PC-3 (cell line): ENCODE measurements at regions not wholly inside any gene's neighbourhood (a gene's known extent, or its start where the extent isn't known, plus 50 kb on each side); places are given as distances from the start of the nearest gene placed in this dataset.

ENCODE experiments used
- ATAC-seq: fragments of 200-7000 bp; cut with Tn5 transposase; 2 replicates; pipeline ENCODE4 v1.9.1; 2020; ENCODE audit warnings: mild to moderate bottlenecking, moderate library complexity
- BruUV-seq: library from RNA; stranded (reverse); fragments of 400-500 nt; replicated peaks from 2 replicates; lab custom pipeline; 2021; lab: Mats Ljungman, UMichigan
- CTCF ChIA-PET: fragments of 300-600 bp; sonication (Branson Sonifier 250); formaldehyde crosslinking; loops from one replicate; lab custom pipeline; 2022; ENCODE audit warnings: antibody characterized with exemption; lab: Charles Lee
- POLR2A ChIA-PET: fragments of 300-600 bp; sonication (Branson Sonifier 250); formaldehyde crosslinking; loops from one replicate; lab custom pipeline; 2022; ENCODE audit warnings: antibody characterized with exemption; ENCODE audit not compliant: unreplicated experiment; lab: Charles Lee
- DNase-seq: peaks from one replicate; pipeline ENCODE4 v3.0.0-alpha.2; 2015
- H2AFZ ChIP-seq: fragments of 300-600 bp; sonication (generic); 2 replicates; pipeline ENCODE4 v1.6.0; 2016; ENCODE audit warnings: antibody characterized with exemption, low read length
- H3F3A ChIP-seq: fragments of 300-600 bp; sonication (generic); one replicate; pipeline ENCODE4 v1.6.0; 2017; ENCODE audit warnings: antibody characterized with exemption, low read length, control low read depth, mild to moderate bottlenecking; ENCODE audit not compliant: unreplicated experiment
- H3K27ac ChIP-seq: fragments of 300-600 bp; sonication (generic); 2 replicates; pipeline ENCODE4 v1.5.1; 2016; ENCODE audit warnings: mild to moderate bottlenecking, low read length
- H3K27me3 ChIP-seq: fragments of 300-600 bp; sonication (generic); 2 replicates; pipeline ENCODE4 v1.6.1; 2016; ENCODE audit warnings: low read length, mixed read lengths
- H3K36me3 ChIP-seq: fragments of 300-600 bp; sonication (generic); 2 replicates; pipeline ENCODE4 v1.6.1; 2016; ENCODE audit warnings: low read depth, mixed run types, low read length, mixed read lengths
- H3K4me1 ChIP-seq: fragments of 300-600 bp; sonication (generic); 2 replicates; pipeline ENCODE4 v1.5.1; 2016; ENCODE audit warnings: low read length; ENCODE audit not compliant: insufficient read depth
- H3K4me2 ChIP-seq: fragments of 300-600 bp; sonication (generic); 2 replicates; pipeline ENCODE4 v1.6.0; 2016; ENCODE audit warnings: low read length
- H3K4me3 ChIP-seq: fragments of 300-600 bp; sonication (generic); 2 replicates; pipeline ENCODE4 v1.5.1; 2016; ENCODE audit warnings: mild to moderate bottlenecking, low read length, mixed read lengths
- H3K79me2 ChIP-seq: fragments of 300-600 bp; sonication (generic); 2 replicates; pipeline ENCODE4 v1.6.1; 2017; ENCODE audit warnings: low read length, mixed read lengths
- H3K9ac ChIP-seq: fragments of 300-600 bp; sonication (generic); 2 replicates; pipeline ENCODE4 v1.6.0; 2016; ENCODE audit warnings: mild to moderate bottlenecking, low read length
- H3K9me2 ChIP-seq: fragments of 300-600 bp; sonication (generic); replicated peaks from 2 replicates; pipeline ENCODE4 v1.6.1; 2016; ENCODE audit warnings: mixed run types, low read length, mixed read lengths
- H3K9me3 ChIP-seq: fragments of 300-600 bp; sonication (generic); 2 replicates; pipeline ENCODE4 v1.6.1; 2016; ENCODE audit warnings: low read length, mixed read lengths
- H4K20me1 ChIP-seq: fragments of 300-600 bp; sonication (generic); 2 replicates; pipeline ENCODE4 v1.6.1; 2016; ENCODE audit warnings: low read length, mixed read lengths
- EZH2 ChIP-seq: fragments of 300-600 bp; sonication (generic); IDR thresholded peaks from one replicate; pipeline ENCODE4 v1.6.1; 2017; ENCODE audit warnings: antibody characterized with exemption, mild to moderate bottlenecking, low read length; ENCODE audit not compliant: unreplicated experiment
- EZH2phosphoT487 ChIP-seq: fragments of 300-600 bp; sonication (generic); IDR thresholded peaks from 2 replicates; pipeline ENCODE4 v1.6.1; 2018; ENCODE audit warnings: mild to moderate bottlenecking, antibody characterized with exemption, low read length, borderline replicate concordance
- intact Hi-C: fragments of 100-400 bp; cut with micrococcal nuclease; formaldehyde crosslinking; loops from 2 replicates; pipeline ENCODE4 v1.9.0; 2023
- TF ChIP-seq, protein P1 (sequence below): fragments of 300-600 bp; sonication (generic); conservative IDR thresholded peaks from 2 replicates; pipeline ENCODE4 v1.5.1; 2017; ENCODE audit warnings: antibody characterized with exemption, low read depth, mild to moderate bottlenecking, low read length

DNA sequence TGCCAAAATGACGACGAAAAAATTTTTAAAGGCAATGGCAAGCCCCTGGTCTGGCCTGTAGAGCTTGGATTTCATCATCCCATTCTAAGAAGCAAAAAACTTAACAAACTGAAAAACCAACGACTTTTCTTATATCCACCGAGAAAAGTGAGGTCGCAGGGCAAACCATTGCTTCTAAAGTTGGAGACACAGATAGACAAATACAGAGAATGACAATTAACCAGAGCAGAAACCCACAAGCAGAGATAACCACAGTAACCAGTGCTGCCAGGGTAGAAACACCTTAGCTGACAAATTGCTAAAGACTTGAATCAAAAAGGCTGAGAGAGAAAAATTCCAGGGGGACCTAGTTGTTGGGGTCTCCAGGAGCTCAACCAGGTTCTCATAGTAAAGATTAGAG is 386.5 kb upstream of the SGO1 start:
- intact Hi-C loops, result no loop called here
- ChIA-PET POLR2A (no interaction called here), CTCF (no interaction called here)
- Histone ChIP-seq H3F3A (no peaks in the 10 kb centered on the region), H3K4me3 (no peak overlapping the region), H3K79me2 (no peaks in the 10 kb centered on the region), H3K4me1 (no peaks in the 10 kb centered on the region), H3K27ac (no peak overlapping the region), H4K20me1 (no peaks in the 10 kb centered on the region), H3K36me3 (no peaks in the 10 kb centered on the region), H3K27me3 (no peaks in the 10 kb centered on the region), H3K9me2 (no peaks in the 10 kb centered on the region), H2AFZ (no peak overlapping the region), H3K4me2 (no peak overlapping the region), H3K9me3 (0 out of 2 replicates have a peak, but pooled peaks cover 6% of the 10 kb centered on the region), H3K9ac (no peak overlapping the region)
- ATAC-seq (no peak), DNase-seq (no peak)
- no TSS peak for BruUV-seq
- TF ChIP-seq, protein P1, sequence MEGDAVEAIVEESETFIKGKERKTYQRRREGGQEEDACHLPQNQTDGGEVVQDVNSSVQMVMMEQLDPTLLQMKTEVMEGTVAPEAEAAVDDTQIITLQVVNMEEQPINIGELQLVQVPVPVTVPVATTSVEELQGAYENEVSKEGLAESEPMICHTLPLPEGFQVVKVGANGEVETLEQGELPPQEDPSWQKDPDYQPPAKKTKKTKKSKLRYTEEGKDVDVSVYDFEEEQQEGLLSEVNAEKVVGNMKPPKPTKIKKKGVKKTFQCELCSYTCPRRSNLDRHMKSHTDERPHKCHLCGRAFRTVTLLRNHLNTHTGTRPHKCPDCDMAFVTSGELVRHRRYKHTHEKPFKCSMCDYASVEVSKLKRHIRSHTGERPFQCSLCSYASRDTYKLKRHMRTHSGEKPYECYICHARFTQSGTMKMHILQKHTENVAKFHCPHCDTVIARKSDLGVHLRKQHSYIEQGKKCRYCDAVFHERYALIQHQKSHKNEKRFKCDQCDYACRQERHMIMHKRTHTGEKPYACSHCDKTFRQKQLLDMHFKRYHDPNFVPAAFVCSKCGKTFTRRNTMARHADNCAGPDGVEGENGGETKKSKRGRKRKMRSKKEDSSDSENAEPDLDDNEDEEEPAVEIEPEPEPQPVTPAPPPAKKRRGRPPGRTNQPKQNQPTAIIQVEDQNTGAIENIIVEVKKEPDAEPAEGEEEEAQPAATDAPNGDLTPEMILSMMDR, result no peak
- TF ChIP-seq EZH2phosphoT487 (no peak), EZH2 (no peak)

DNA sequence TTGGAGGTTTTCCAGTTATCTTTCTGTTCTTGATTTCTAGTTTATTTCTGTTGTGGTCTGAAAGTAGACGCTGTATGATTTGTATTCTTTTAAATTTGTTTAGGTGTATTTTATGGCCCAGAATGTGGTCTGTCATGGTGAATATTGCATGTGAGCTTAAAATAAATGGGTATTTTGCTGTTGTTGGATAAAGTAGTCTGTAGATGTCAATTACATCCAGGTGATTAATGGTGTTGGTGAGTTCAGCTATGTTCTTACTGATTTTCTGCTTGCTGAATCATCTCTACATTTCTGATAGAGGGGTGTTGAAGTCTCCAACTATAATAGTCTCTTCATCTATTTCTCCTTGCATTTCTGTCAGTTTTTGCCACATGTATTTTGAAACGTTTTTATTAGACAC is 383.3 kb upstream of the SGO1 start:
- TF ChIP-seq, protein P1, result no peak
- no peak for TF ChIP-seq EZH2
- no peak for TF ChIP-seq EZH2phosphoT487
- Histone ChIP-seq H3K4me3 (no peak overlapping the region), H3K9me3 (0 out of 2 replicates have a peak, but pooled peaks cover 6% of the 10 kb centered on the region), H3F3A (no peaks in the 10 kb centered on the region), H3K27me3 (no peaks in the 10 kb centered on the region), H3K4me2 (no peak overlapping the region), H4K20me1 (no peaks in the 10 kb centered on the region), H3K9ac (no peak overlapping the region), H3K27ac (no peak overlapping the region), H3K9me2 (no peaks in the 10 kb centered on the region), H3K36me3 (no peaks in the 10 kb centered on the region), H3K79me2 (no peaks in the 10 kb centered on the region), H2AFZ (no peak overlapping the region), H3K4me1 (no peaks in the 10 kb centered on the region)
- POLR2A ChIA-PET, result no interaction called here
- DNase-seq, result no peak
- intact Hi-C loops, result no loop called here
- ATAC-seq, result no peak
- CTCF ChIA-PET, result no interaction called here
- BruUV-seq, result no TSS peak

DNA sequence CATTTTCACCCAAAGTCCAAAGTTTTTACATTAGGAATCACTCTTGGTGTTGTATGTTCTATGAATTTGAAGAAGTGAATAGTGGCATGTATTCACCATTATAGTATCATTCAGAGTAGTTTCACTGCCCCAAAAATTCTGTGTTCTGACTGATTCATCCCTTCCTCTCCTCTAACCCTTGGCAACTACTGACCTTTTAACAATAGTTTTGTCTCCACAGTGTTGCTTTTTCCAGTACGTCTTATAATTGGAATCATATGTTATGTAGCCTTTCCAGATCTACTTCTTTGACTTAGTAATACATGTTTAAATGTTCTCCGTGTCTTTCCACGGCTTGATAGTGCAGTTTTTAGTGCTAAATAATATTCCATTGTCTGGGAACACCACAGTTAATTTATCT is 379.0 kb upstream of the SGO1 start:
- intact Hi-C loops, result no loop called here
- POLR2A ChIA-PET, result no interaction called here
- H3K27ac ChIP-seq, result no peak overlapping the region
- H4K20me1 ChIP-seq, result no peaks in the 10 kb centered on the region
- H3K4me1 ChIP-seq, result no peaks in the 10 kb centered on the region
- no peaks in the 10 kb centered on the region for H3F3A ChIP-seq
- ATAC-seq, result no peak
- no peak overlapping the region for H3K4me3 ChIP-seq
- H2AFZ ChIP-seq, result no peak overlapping the region
- no peaks in the 10 kb centered on the region for H3K9me3 ChIP-seq
- H3K27me3 ChIP-seq, result no peaks in the 10 kb centered on the region
- CTCF ChIA-PET, result no interaction called here
- H3K9ac ChIP-seq, result no peak overlapping the region
- TF ChIP-seq, protein P1, result no peak
- TF ChIP-seq EZH2phosphoT487 (no peak), EZH2 (no peak)
- H3K4me2 ChIP-seq, result no peak overlapping the region
- no peaks in the 10 kb centered on the region for H3K9me2 ChIP-seq
- BruUV-seq, result no TSS peak
- H3K36me3 ChIP-seq, result no peaks in the 10 kb centered on the region
- H3K79me2 ChIP-seq, result no peaks in the 10 kb centered on the region
- no peak for DNase-seq
